SU-DHL-6 (cell line): ENCODE measurements at regions not wholly inside any gene's neighbourhood (a gene's known extent, or its start where the extent isn't known, plus 50 kb on each side); places are given as distances from the start of the nearest gene placed in this dataset.

ENCODE experiments used
- EZH2phosphoT487 ChIP-seq: fragments of 200-600 bp; sonication (generic), shearing (Covaris generic); conservative IDR thresholded peaks from 2 replicates; pipeline ENCODE4 v1.6.1; 2018; ENCODE audit warnings: mild to moderate bottlenecking, antibody characterized with exemption, low read length, moderate library complexity, mixed read lengths
- TF ChIP-seq, protein P1 (sequence below): fragments of 200-600 bp; sonication (generic); IDR thresholded peaks from one replicate; pipeline ENCODE4 v1.5.1; 2017; ENCODE audit warnings: antibody characterized with exemption, mild to moderate bottlenecking, low read length, moderate library complexity; ENCODE audit not compliant: insufficient read depth, poor library complexity, severe bottlenecking

DNA sequence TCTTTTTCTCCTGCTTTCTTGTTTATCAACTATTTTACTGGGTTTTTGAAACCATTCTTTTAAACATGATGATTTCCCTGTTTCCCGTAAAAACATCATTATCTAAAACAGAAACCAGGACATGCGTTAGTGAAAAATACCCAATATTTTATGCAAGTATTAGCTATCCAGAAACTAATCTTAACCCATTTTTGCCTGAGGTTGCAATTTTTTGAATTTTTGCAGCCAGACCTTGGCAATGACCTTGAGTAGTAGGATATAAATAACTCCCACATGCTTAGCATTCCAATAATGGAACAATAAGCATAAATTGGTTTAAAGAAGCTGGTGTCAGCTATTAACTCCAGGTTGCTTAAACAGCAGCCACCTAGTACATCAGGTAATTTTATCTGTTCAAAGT is 308.9 kb upstream of the ANO3 start:
- TF ChIP-seq, protein P1, sequence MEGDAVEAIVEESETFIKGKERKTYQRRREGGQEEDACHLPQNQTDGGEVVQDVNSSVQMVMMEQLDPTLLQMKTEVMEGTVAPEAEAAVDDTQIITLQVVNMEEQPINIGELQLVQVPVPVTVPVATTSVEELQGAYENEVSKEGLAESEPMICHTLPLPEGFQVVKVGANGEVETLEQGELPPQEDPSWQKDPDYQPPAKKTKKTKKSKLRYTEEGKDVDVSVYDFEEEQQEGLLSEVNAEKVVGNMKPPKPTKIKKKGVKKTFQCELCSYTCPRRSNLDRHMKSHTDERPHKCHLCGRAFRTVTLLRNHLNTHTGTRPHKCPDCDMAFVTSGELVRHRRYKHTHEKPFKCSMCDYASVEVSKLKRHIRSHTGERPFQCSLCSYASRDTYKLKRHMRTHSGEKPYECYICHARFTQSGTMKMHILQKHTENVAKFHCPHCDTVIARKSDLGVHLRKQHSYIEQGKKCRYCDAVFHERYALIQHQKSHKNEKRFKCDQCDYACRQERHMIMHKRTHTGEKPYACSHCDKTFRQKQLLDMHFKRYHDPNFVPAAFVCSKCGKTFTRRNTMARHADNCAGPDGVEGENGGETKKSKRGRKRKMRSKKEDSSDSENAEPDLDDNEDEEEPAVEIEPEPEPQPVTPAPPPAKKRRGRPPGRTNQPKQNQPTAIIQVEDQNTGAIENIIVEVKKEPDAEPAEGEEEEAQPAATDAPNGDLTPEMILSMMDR: no peak
- no peak for TF ChIP-seq EZH2phosphoT487
